ENCODE measurements at regions not wholly inside any gene's neighbourhood (a gene's known extent, or its start where the extent isn't known, plus 50 kb on each side); places are given as distances from the start of the nearest gene placed in this dataset.

DNA sequence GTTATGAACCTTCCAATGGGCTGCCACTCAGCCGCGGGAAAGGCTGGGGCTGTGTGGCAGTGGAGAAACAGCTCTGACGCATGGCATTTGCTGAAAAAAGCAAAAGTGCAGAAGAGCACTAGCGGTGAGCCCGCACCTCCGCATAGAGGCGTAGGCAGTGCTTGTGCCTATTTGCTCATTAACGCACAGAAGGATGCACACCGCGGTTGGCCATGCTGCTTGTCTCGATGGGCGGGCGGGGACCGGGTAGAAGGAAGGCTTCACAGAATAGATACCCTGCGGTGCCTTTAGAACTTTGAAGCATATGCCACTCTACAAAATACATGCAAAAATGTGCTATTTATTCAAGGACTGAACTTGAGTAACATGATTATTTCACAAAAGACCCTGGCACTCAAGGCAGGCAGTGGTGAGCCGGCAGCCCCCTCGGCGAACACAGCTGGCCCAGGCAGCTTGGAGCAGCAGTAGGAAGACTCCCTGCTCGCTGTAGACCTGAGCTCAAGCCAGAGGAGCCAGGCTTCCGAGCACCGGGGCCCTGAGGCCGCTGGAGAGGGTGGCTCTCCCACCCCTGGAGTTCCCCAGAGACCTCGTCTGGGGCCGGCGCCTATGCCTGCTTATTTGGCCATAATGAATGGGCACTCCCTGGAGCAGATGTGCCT is 71.5 kb downstream of the SIK1 start:
- no peaks in the 10 kb centered on the region for H3K4me1 ChIP-seq (ENCODE audit: control insufficient read depth, low read depth, low read length)
- no peak overlapping the region for H3K27ac ChIP-seq (ENCODE audit: low read length)
- H3K36me3 ChIP-seq (ENCODE audit: control insufficient read depth, low read depth, low read length): no peaks in the 10 kb centered on the region
- no peaks in the 10 kb centered on the region for H3K9me3 ChIP-seq (ENCODE audit: control insufficient read depth, low read depth, low read length)
- H3K9ac ChIP-seq (ENCODE audit: low read length): no peak overlapping the region
- no peak overlapping the region for H3K4me3 ChIP-seq (ENCODE audit: low read length)
- H3K27me3 ChIP-seq (ENCODE audit: control insufficient read depth, insufficient read depth, low read length): no peaks in the 10 kb centered on the region

DNA sequence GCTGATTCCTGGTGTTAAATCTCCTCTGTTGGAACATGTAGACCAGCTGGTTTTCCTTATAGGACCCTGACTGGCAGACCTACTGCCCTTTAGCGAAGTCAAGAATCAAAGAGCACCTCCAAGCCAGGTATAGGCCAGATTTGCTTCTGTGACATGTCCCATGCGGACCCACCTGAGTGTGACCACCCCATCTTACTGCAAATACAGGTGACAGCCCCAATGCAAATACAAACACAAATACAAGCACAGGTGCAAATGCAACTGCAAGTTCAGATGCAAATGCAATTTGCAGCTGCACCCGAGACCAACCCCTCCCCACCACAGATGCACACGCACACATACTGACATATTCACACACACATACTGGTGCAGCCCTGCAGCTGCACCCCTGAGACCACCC is 72.3 kb downstream of the SIK1 start:
- H3K4me3 ChIP-seq (ENCODE audit: low read length): no peak overlapping the region
- H3K36me3 ChIP-seq (ENCODE audit: control insufficient read depth, low read depth, low read length): no peaks in the 10 kb centered on the region
- no peak overlapping the region for H3K9ac ChIP-seq (ENCODE audit: low read length)
- H3K4me1 ChIP-seq (ENCODE audit: control insufficient read depth, low read depth, low read length): no peaks in the 10 kb centered on the region
- no peak overlapping the region for H3K27ac ChIP-seq (ENCODE audit: low read length)
- H3K27me3 ChIP-seq (ENCODE audit: control insufficient read depth, insufficient read depth, low read length): no peaks in the 10 kb centered on the region
- no peaks in the 10 kb centered on the region for H3K9me3 ChIP-seq (ENCODE audit: control insufficient read depth, low read depth, low read length)

GRCh38 chr21:43354026-43354420 is 72.9 kb downstream of the SIK1 start:
- Histone ChIP-seq H3K27me3 (ENCODE audit: control insufficient read depth, insufficient read depth, low read length) (no peaks in the 10 kb centered on the region), H3K4me3 (ENCODE audit: low read length) (no peak overlapping the region), H3K27ac (ENCODE audit: low read length) (no peak overlapping the region), H3K9ac (ENCODE audit: low read length) (no peak overlapping the region), H3K36me3 (ENCODE audit: control insufficient read depth, low read depth, low read length) (no peaks in the 10 kb centered on the region), H3K4me1 (ENCODE audit: control insufficient read depth, low read depth, low read length) (peaks cover 4% of the 10 kb centered on the region), H3K9me3 (ENCODE audit: control insufficient read depth, low read depth, low read length) (no peaks in the 10 kb centered on the region)

GRCh38 chr21:43353282-43354025 is 73.5 kb downstream of the SIK1 start:
- Histone ChIP-seq H3K27me3 (ENCODE audit: control insufficient read depth, insufficient read depth, low read length) (no peaks in the 10 kb centered on the region), H3K9me3 (ENCODE audit: control insufficient read depth, low read depth, low read length) (no peaks in the 10 kb centered on the region), H3K27ac (ENCODE audit: low read length) (no peak overlapping the region), H3K36me3 (ENCODE audit: control insufficient read depth, low read depth, low read length) (no peaks in the 10 kb centered on the region), H3K4me3 (ENCODE audit: low read length) (no peak overlapping the region), H3K9ac (ENCODE audit: low read length) (no peak overlapping the region), H3K4me1 (ENCODE audit: control insufficient read depth, low read depth, low read length) (peaks cover 4% of the 10 kb centered on the region)

- Histone ChIP-seq H3K9ac (ENCODE audit: low read length) (no peak overlapping the region), H3K27ac (ENCODE audit: low read length) (no peak overlapping the region), H3K4me3 (ENCODE audit: low read length) (no peak overlapping the region), H3K27me3 (ENCODE audit: control insufficient read depth, insufficient read depth, low read length) (no peaks in the 10 kb centered on the region), H3K4me1 (ENCODE audit: control insufficient read depth, low read depth, low read length) (peaks cover 4% of the 10 kb centered on the region), H3K9me3 (ENCODE audit: control insufficient read depth, low read depth, low read length) (no peaks in the 10 kb centered on the region), H3K36me3 (ENCODE audit: control insufficient read depth, low read depth, low read length) (no peaks in the 10 kb centered on the region)
Measured at GRCh38 chr21:43352568-43353281, 74.2 kb downstream of the SIK1 start.

DNA sequence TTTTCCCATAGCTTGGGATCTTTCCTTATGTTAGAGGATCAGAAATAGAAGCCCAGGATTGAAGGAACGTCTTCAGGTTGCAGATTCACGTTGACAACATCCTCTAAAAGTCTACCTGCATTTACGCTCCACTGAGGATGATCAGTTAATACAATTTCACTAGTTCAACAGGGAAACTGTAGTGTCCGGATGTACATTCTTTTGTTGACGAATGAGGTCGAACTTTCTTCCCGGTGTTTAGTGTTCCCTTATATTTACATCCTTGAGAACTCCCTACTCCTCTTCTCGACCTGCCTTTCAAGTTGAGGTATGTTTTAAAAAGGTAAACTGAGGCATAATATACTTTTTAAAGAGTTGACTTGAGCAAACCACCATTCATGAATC is 74.8 kb downstream of the SIK1 start:
- H3K27ac ChIP-seq (ENCODE audit: low read length): no peak overlapping the region
- H3K36me3 ChIP-seq (ENCODE audit: control insufficient read depth, low read depth, low read length): no peaks in the 10 kb centered on the region
- H3K4me3 ChIP-seq (ENCODE audit: low read length): no peak overlapping the region
- peaks cover 4% of the 10 kb centered on the region for H3K4me1 ChIP-seq (ENCODE audit: control insufficient read depth, low read depth, low read length)
- H3K27me3 ChIP-seq (ENCODE audit: control insufficient read depth, insufficient read depth, low read length): no peaks in the 10 kb centered on the region
- no peaks in the 10 kb centered on the region for H3K9me3 ChIP-seq (ENCODE audit: control insufficient read depth, low read depth, low read length)
- H3K9ac ChIP-seq (ENCODE audit: low read length): no peak overlapping the region

- H3K27ac ChIP-seq (ENCODE audit: low read length): no peak overlapping the region
- no peaks in the 10 kb centered on the region for H3K27me3 ChIP-seq (ENCODE audit: control insufficient read depth, insufficient read depth, low read length)
- peaks cover 4% of the 10 kb centered on the region for H3K4me1 ChIP-seq (ENCODE audit: control insufficient read depth, low read depth, low read length)
- H3K9me3 ChIP-seq (ENCODE audit: control insufficient read depth, low read depth, low read length): no peaks in the 10 kb centered on the region
- no peak overlapping the region for H3K4me3 ChIP-seq (ENCODE audit: low read length)
- H3K9ac ChIP-seq (ENCODE audit: low read length): no peak overlapping the region
- no peaks in the 10 kb centered on the region for H3K36me3 ChIP-seq (ENCODE audit: control insufficient read depth, low read depth, low read length)
Measured at GRCh38 chr21:43351501-43352153, 75.3 kb downstream of the SIK1 start.

DNA sequence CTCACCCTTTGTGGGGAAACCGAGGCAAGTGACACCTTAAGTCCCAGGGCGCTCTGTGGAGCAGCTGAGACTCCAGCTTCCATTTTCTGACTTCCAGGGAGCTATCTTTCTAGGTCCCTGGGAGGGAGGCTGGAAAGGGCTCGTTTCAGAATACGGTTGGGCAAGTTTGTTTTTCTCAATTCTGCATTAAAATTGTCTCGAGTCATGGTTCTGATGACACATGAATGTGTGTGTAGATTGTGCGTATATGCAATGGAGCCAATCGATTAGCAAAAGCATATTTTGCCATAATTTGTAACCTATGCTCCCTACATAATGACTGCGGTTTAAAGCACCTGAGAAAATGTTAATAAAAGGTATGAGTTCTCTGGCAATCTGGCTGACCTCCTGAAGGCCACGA is 77.3 kb downstream of the SIK1 start:
- H3K27me3 ChIP-seq (ENCODE audit: control insufficient read depth, insufficient read depth, low read length): no peaks in the 10 kb centered on the region
- no peaks in the 10 kb centered on the region for H3K36me3 ChIP-seq (ENCODE audit: control insufficient read depth, low read depth, low read length)
- H3K4me1 ChIP-seq (ENCODE audit: control insufficient read depth, low read depth, low read length): peaks cover 4% of the 10 kb centered on the region
- H3K27ac ChIP-seq (ENCODE audit: low read length): no peak overlapping the region
- no peak overlapping the region for H3K9ac ChIP-seq (ENCODE audit: low read length)
- no peak overlapping the region for H3K4me3 ChIP-seq (ENCODE audit: low read length)
- no peaks in the 10 kb centered on the region for H3K9me3 ChIP-seq (ENCODE audit: control insufficient read depth, low read depth, low read length)

DNA sequence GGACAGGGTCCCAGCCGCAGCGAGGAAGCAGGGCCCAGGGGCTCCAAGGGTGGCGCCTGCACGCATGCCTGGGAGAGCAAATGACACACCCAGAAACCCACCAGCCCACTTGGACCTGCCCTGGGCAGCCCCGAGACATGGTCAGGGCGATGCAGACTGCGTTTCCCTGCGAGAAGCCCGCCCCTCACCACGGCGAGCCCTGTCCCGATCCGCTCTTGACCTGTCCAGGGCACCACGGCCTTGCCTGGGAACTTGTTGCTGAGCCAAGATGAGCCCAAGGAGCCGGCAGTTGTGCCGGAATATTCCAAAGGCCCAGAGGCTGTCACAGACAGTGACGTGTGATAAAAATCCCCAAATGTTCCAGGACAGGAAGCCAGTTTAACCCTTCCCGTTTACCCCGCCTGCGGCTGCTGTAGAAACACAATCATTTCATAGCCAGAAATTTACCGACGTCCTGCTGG is 78.1 kb downstream of the SIK1 start:
- Histone ChIP-seq H3K27me3 (ENCODE audit: control insufficient read depth, insufficient read depth, low read length) (no peaks in the 10 kb centered on the region), H3K9ac (ENCODE audit: low read length) (no peak overlapping the region), H3K36me3 (ENCODE audit: control insufficient read depth, low read depth, low read length) (no peaks in the 10 kb centered on the region), H3K4me1 (ENCODE audit: control insufficient read depth, low read depth, low read length) (peaks cover 4% of the 10 kb centered on the region), H3K9me3 (ENCODE audit: control insufficient read depth, low read depth, low read length) (no peaks in the 10 kb centered on the region), H3K27ac (ENCODE audit: low read length) (no peak overlapping the region), H3K4me3 (ENCODE audit: low read length) (no peak overlapping the region)

- Histone ChIP-seq H3K27me3 (ENCODE audit: control insufficient read depth, insufficient read depth, low read length) (no peaks in the 10 kb centered on the region), H3K4me3 (ENCODE audit: low read length) (no peak overlapping the region), H3K27ac (ENCODE audit: low read length) (no peak overlapping the region), H3K9me3 (ENCODE audit: control insufficient read depth, low read depth, low read length) (no peaks in the 10 kb centered on the region), H3K9ac (ENCODE audit: low read length) (no peak overlapping the region), H3K36me3 (ENCODE audit: control insufficient read depth, low read depth, low read length) (no peaks in the 10 kb centered on the region), H3K4me1 (ENCODE audit: control insufficient read depth, low read depth, low read length) (peaks cover 4% of the 10 kb centered on the region)
Measured at GRCh38 chr21:43348170-43348766, 78.7 kb downstream of the SIK1 start.

All from iPS-18a (cell line).